HG02938 (cell line): ENCODE measurements at regions not wholly inside any gene's neighbourhood (a gene's known extent, or its start where the extent isn't known, plus 50 kb on each side); places are given as distances from the start of the nearest gene placed in this dataset.

Source experiments
- ATAC-seq: cut with Tn5 transposase; IDR thresholded peaks from one replicate; pipeline ENCODE4 v1.9.1; 2021; ENCODE audit warnings: mild to moderate bottlenecking, moderate library complexity; ENCODE audit not compliant: unreplicated experiment

GRCh38 chr10:117699436-117700075 is 157.0 kb downstream of the EMX2 start:
- no peak for ATAC-seq

GRCh38 chr10:117710181-117710798 is 167.7 kb downstream of the EMX2 start:
- no peak for ATAC-seq

- ATAC-seq, result no peak
These were observed 174.3 kb downstream of the EMX2 start for GRCh38 chr10:117716889-117717288.

GRCh38 chr10:117718986-117719920 is 176.7 kb downstream of the EMX2 start:
- ATAC-seq, result no peak

- ATAC-seq, result no peak
These were observed 178.6 kb downstream of the EMX2 start for GRCh38 chr10:117720931-117721835.

GRCh38 chr10:117721873-117722272 is 179.3 kb downstream of the EMX2 start:
- ATAC-seq, result no peak

- ATAC-seq, result no peak
These were observed 180.8 kb downstream of the EMX2 start for GRCh38 chr10:117723343-117723742.

GRCh38 chr10:117725993-117726392 is 183.4 kb downstream of the EMX2 start:
- no peak for ATAC-seq

- ATAC-seq, result no peak
These were observed 184.2 kb downstream of the EMX2 start for GRCh38 chr10:117726596-117727295.

GRCh38 chr10:117727421-117727820 is 184.9 kb downstream of the EMX2 start:
- no peak for ATAC-seq

GRCh38 chr10:117728087-117728486 is 185.5 kb downstream of the EMX2 start:
- ATAC-seq, result no peak

- no peak for ATAC-seq
These were observed 186.6 kb downstream of the EMX2 start for GRCh38 chr10:117729156-117729555.

GRCh38 chr10:117731121-117731791 is 188.7 kb downstream of the EMX2 start:
- ATAC-seq, result no peak

GRCh38 chr10:117734731-117735405 is 192.3 kb downstream of the EMX2 start:
- ATAC-seq, result no peak

- ATAC-seq, result no peak
These were observed 194.1 kb downstream of the EMX2 start for GRCh38 chr10:117736655-117737054.

- no peak for ATAC-seq
These were observed 197.5 kb downstream of the EMX2 start for GRCh38 chr10:117740088-117740487.

- no peak for ATAC-seq
These were observed 198.2 kb downstream of the EMX2 start for GRCh38 chr10:117740691-117741222.

GRCh38 chr10:117741524-117741923 is 199.0 kb downstream of the EMX2 start:
- ATAC-seq, result no peak

GRCh38 chr10:117743509-117743908 is 201.0 kb downstream of the EMX2 start:
- no peak for ATAC-seq
